ENCODE measurements at regions not wholly inside any gene's neighbourhood (a gene's known extent, or its start where the extent isn't known, plus 50 kb on each side); places are given as distances from the start of the nearest gene placed in this dataset.

GRCh38 chr5:42360056-42360455 is 63.2 kb upstream of the GHR start:
- DNase-seq (ENCODE audit: low spot score) (no peak), ATAC-seq (no peak)
- H3K4me1 Mint-ChIP-seq (ENCODE audit: low read depth in 2 of 2): no peaks in the 10 kb centered on the region
- H3K9me3 Mint-ChIP-seq: peaks cover 6% of the 10 kb centered on the region
- no peak overlapping the region for H3K27ac Mint-ChIP-seq
- H3K27me3 Mint-ChIP-seq: no peaks in the 10 kb centered on the region
- no peak overlapping the region for H3K4me3 Mint-ChIP-seq
- peaks cover 4% of the 10 kb centered on the region for H3K36me3 Mint-ChIP-seq

- Mint-ChIP-seq H3K9me3 (peaks cover 5% of the 10 kb centered on the region), H3K4me3 (no peak overlapping the region), H3K36me3 (peaks cover 3% of the 10 kb centered on the region), H3K27ac (no peak overlapping the region), H3K27me3 (no peaks in the 10 kb centered on the region), H3K4me1 (ENCODE audit: low read depth in 2 of 2) (no peaks in the 10 kb centered on the region)
- DNase-seq (ENCODE audit: low spot score) (no peak), ATAC-seq (no peak)
Measured at GRCh38 chr5:42360616-42361314, 62.5 kb upstream of the GHR start.

- H3K36me3 Mint-ChIP-seq: no peaks in the 10 kb centered on the region
Measured at GRCh38 chr5:42361315-42361688, 61.9 kb upstream of the GHR start.

GRCh38 chr5:42366051-42366450 is 57.2 kb upstream of the GHR start:
- ATAC-seq (no peak), DNase-seq (ENCODE audit: low spot score) (no peak)
- no peak overlapping the region for H3K4me3 Mint-ChIP-seq
- no peaks in the 10 kb centered on the region for H3K27me3 Mint-ChIP-seq
- H3K27ac Mint-ChIP-seq: no peak overlapping the region
- H3K9me3 Mint-ChIP-seq: no peaks in the 10 kb centered on the region
- no peaks in the 10 kb centered on the region for H3K36me3 Mint-ChIP-seq
- H3K4me1 Mint-ChIP-seq (ENCODE audit: low read depth in 2 of 2): no peaks in the 10 kb centered on the region

More at GRCh38 chr5:42361315-42361688, 61.9 kb upstream of the GHR start:
- DNase-seq (ENCODE audit: low spot score) (no peak), ATAC-seq (no peak)
- Mint-ChIP-seq H3K4me1 (ENCODE audit: low read depth in 2 of 2) (no peaks in the 10 kb centered on the region), H3K27ac (no peak overlapping the region), H3K4me3 (no peak overlapping the region), H3K9me3 (no peaks in the 10 kb centered on the region), H3K27me3 (no peaks in the 10 kb centered on the region)
